Stimulated activated CD4-positive, alpha-beta T cell treated with anti-CD3 and anti-CD28 coated beads, Interleukin-4, amount 100 ng/mL, for 24 hours (primary cell): ENCODE measurements at regions not wholly inside any gene's neighbourhood (a gene's known extent, or its start where the extent isn't known, plus 50 kb on each side); places are given as distances from the start of the nearest gene placed in this dataset.
"Not testable (repeated sequence)": the region's sequence is repeated elsewhere in the genome, so short reads cannot be mapped to it uniquely, and the experiment has no call there.

ENCODE experiments used
- DNase-seq: peaks from one replicate; pipeline ENCODE4 v3.0.0-alpha.2; 2020

DNA sequence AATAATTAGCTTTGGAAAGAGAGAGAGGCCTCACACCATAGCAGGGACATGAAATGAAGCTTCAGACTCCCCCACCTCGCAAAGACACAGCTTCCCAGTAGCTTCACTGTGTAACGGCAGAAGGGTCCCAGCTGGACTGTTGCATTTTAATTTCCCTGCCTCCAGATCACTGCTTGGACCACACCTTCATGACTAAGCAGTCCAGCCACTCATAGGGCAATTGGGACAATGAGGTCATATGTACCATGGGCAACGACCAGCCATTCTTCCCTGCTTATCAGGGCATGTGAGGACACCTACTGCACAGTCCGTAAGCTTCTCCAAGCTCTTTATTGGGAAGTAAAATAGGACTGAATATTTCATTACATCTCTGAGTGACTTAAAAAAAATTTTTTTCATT, 183.0 kb downstream of the MREG start:
- no peak for DNase-seq

DNA sequence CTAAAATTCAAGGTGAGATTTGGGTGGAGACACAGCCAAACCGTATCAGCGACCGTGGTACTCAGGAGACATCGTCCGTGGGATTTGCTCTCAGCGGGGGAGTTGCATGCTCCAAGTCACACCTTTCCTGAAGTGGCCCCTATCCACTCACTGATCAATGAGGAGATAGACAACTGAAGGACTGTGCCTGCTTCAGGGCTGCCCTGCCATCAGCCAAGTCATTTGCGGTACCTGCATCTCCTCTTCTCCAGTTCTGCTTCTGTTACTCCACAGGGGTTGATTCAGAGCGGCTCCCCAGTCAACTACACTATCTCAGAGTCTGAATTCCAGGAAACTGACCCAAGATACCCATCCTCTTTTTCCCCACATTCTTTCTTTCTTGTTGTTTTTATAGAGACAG, 184.1 kb downstream of the MREG start:
- DNase-seq, result no peak

DNA sequence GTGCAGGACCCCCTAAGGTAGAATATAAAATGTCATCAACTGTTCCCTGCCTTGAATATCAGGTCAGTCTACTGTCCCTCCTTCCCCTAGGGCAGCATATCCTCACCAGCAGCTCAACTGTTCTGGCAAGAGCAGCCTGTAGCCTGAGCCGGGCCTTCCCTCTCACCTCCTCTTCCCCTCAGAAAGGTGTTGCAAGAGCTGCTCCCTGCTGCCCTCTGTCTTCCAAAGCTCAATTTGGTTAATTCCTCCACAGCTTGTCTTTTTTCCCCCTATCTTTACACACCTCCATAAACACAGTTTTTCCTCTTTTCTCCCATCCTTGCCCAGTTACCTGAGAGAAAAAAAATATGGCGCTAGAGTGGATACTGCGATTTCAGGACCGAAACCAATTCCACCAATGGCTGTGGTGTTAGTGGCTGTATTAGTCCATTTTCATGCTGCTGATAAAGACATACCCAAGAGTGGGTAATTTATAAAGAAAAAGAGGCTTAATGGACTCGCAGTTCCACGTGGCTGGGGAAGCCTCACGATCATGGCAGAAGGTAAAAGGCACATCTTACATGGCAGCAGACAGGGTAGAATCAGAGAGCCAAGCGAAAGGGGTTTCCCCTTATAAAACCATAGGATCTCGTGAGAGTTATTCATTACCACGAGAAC, 184.7 kb downstream of the MREG start:
- DNase-seq, result peak; percentile 34

DNA sequence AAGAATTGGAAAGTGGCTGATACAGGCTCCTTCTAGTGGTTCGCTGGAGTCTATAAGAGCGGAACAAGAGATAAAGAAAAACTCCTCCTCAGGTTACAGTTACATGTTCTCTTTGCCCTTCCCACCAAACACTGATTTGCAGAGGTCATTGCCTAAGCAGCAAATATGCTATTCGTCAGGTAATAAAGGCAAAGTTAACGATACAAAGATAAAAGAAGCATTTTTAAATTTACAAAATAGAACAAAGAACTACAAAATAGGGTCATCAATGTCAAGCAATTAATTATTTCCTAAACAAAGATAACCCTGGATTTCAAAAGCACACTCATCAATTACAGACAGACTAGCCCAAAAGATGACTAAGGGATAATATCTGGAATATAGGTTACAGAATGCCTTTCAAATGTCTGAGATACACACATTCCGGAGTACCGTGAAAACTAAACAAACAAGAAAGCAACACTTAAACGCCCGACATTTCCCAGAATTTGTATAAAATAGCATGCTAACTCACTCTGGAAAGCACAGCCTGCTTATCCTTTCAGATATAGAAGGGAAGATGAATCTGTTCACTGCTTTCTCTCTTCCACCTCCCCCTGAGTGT, 186.4 kb downstream of the MREG start:
- no peak for DNase-seq

DNA sequence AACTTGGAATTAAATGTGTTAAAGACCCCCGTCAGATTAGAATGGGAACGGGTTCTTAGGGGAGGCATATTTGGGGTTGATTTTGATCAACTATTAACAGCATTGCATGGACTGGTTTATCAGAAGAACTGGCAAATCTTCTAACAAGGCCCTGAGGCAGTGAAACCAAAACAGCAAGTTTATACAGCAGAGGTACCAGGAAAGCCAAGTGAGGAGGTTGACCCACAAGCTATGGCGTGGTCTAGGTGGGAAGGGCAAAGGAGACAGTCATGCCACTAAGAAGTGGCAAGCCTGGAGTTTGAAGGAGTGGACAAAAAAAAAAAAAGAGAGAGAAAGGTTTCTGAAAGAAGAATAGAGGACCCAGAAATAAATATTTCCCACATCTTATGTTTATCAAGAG, 187.0 kb downstream of the MREG start:
- DNase-seq, result no peak

DNA sequence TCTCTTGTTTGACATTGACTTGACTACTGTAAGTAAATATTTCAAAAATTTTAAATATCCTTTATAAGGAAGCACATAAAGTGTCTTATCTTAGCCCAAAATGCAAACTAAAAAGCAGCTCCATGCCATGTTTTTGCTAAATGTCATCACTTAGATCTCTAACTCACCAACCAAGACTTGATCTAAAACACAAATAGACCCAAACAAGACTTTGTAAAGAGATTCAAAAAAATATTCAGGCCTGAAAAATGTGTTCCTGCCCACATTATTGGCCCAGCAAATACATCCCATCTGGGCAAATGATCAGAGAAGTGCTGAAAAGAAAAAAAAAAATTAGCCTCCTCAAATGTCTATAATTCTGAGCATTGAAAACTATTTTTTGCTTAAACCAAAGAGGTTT, 187.6 kb downstream of the MREG start:
- no peak for DNase-seq

DNA sequence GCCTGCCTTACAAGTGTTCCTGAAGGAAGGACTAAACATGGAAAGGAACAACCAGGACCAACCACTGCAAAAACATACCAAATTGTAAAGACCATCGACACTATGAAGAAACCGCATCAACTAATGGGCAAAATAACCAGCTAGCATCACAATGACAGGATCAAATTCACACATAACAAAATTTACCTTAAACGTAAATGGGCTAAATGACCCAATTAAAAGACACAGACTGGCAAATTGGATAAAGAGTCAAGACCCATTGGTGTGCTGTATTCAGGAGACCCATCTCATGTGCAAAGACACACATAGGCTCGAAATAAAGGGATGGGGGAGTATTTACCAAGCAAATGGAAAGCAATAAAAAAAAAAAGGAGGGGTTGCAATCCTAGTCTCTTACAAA, 192.1 kb downstream of the MREG start:
- not testable (repeated sequence) for DNase-seq

DNA sequence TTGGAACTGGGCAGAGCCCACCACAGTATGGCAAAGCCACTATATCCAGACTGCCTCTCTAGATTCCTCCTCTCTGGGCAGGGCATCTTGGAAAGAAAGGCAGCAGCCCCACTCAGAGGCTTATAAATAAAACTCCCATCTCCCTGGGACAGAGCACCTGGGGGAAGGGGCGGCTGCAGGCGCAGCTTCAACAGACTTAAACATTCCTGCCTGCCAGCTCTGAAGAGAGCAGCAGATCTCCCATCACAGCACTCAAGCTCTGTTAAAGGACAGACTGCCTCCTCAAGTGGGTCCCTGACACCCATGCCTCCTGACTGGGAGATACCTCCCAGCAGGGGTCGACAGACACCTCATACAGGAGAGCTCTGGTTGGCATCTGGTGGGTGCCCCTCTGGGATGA, 193.6 kb downstream of the MREG start:
- not testable (repeated sequence) for DNase-seq

DNA sequence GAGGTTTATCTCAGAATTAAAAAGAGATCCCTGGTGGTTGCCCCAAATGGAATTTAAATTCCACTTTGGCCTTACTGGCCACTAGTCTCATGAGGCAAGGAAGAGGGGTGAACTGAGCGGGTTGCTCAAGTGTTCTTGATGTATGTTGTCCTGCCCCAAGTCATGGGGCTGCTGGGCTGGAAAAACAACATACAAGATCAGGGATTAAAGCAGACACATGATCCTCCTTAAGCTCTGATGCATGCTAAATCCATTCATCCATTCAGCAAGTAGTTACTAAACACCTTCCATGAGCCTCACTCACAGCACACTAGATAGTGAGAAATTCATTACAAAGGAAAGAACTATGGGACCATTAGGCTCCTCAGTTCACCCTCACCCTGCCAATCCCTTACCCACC, 196.3 kb downstream of the MREG start:
- DNase-seq, result no peak

DNA sequence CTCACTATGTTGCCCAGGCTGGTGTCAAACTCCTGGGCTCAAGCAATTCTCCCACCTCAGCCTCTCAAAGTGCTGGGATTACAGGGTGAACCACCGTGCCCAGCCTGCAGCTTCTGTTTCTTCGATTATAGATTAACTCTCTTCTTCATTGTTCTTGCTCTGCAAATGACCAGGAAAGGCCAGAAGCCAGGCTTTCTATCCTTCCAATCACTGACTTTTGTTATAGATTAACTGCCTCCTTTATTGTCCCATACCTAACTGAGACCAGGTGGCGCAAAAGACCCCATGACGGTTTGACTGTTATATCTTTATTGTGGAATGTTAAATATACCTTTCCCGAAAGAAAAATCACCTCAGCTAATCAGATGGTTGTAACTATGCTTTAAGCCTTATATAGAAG, 196.9 kb downstream of the MREG start:
- DNase-seq, result no peak

DNA sequence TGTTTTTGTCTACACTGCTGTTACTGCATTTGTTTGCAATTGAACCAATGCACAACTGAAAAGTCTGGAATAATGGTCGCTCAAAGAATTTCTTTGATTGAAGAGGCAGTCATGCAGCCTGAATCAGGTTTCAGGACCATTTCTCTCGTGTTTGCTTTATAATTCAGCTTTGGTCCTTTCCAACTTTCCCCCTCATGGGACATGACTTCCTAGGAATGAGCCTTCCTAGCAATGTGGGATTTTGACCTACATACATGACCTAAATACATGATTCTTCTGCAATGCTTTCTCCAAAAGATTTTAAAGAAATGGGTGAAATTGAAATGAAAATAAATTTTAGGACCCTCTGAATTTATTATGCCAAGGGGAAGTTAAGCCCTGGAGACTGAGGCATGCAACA, 197.4 kb downstream of the MREG start:
- DNase-seq, result no peak

DNA sequence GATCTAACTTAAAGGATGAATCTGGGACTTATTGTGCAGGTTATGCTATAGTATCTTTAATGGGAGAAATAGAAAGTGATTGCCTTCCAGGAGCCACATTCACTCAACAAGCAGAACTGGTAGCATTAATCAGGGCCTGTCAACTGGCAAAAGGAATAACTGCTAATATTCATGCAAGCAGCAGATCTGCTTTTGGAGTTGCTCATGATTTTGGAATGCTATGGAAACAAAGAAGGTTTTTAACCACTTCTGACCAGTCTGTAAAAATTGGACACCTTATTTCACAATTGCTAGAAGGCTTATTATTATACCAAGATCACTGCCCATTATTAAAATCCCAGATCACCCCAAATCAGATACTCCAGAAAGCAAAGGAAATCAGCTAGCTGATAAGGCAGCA, 200.4 kb downstream of the MREG start:
- no peak for DNase-seq

DNA sequence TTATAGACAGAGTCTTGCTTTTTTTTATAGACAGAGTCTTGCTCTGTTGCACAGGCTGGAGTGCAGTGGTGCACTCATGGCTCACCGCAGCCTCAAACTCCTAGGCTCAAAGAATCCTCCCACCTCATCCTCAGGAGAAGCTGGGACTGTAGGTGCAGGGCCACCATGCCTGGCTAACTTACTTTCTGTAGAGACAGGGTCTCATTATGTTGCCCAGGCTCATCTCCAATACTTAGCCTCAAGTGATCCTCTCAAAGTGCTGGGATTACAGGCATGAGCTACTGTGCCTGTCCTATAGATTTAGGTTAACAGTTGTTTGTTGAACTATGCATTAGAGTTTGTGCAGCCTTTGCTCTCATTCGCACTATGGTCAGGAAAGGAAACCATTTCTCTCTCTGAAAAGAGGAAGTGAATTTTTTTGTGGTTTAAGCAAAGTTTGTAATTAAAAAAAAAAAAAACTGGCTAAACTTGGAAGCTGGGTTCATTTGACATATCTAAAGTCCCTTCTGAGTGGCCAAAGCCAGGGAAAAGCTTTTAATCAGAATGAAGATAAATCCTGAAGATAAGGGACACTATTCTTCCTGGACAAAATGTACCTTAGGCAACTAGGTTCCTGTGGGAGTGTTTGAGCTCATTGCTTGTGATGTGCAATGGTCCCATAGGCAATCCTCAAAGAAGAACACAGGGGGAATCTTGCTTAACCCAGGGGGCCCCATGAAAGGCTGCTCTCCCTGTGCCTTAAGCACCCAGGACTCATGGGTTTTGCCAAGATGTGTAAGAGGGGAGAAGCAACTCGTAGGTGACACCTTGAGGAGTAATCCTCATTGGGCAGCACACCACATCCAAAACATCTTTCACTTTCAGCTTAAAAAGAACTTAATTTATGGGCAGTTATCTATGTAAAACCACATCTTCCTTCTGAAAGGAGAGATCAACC, 201.7 kb downstream of the MREG start:
- no peak for DNase-seq

DNA sequence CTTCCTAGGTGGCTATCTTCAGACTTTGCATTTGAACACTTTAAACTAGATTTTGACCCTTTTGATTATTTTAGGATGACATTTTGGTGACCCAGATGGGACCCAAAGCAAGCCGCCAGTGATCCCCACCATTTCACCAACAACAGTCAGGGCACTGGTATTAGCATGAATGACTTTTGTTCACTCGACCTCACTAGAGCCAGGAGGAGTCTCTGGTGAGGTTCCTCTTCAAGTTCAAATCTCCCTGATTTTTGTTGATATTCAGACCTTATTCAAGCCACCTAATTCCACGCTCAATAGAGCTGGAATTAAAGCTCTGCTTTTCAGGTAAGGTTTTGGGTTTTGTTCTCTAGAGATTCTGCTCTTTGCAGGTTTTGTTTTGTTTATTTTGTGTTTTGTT, 202.3 kb downstream of the MREG start:
- DNase-seq, result no peak

DNA sequence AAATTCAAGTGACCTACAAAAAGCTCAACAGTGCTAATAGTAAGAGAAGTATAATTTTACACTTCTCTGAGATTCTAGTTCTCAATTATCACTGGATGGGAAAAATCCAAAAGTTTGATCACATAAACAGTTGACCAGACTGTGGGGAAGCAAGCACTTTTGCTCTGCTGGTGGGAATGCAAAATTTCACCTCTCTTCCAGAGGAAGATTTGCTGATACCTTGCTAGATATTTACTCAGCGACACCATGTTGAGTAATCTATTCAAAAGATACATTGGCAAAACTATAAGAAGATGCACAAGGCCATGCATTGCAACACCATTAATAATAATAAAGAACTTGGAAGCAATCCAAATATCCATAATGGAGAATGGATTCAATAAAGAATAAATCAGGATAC, 204.4 kb downstream of the MREG start:
- no peak for DNase-seq

DNA sequence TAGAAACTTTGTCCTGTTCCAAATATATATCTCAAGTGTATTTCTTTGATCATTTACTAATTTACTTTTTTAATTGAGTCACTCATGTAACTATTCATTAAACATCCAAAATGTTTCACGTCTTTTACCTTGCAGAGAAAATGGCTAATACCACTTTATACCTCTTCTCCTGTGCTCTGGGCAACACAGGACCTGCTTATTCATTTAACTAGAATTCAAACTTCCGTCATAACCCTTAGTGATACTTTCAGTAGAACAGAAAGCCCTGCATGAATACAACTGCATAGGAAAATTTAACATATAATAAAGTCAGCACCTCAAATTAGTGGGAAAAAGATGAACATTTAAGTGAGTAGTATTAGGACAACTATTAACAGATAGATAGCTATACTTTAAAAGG, 205.2 kb downstream of the MREG start:
- no peak for DNase-seq

DNA sequence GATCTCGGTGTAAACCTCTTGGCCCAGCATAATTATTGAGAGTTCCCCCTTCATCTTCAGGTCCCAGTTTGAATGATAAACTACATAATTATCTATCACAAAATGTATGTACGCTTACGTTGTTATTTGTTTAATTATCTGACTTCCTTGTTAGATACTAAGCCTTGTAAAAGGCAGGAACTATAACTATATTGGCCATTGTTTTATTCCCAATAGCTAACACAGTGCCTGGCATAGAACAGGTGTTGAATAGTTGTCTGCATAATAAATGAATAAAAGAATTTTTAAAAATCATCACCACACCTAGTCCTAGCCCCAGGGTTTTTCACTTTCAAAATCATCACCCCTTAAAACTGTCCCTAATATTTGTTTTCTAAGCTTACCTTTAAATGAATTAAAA, 207.9 kb downstream of the MREG start:
- no peak for DNase-seq

DNA sequence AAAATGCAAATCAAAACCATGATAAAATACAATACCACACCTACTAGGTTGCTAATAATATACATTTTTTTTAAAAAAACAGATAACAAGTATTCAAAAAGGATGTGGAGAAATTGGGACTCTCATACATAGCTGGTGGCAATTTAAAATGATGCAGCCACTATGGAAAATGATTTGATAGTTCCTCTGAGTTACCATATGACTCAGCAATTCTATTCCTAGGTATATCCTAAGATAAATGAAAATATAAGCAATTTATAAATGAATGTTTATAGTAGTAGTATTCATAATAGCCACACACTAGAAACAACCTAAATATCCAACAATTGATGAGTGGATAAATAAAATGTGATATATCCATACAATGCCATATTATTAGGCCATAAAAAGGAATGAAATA, 210.2 kb downstream of the MREG start:
- no peak for DNase-seq

DNA sequence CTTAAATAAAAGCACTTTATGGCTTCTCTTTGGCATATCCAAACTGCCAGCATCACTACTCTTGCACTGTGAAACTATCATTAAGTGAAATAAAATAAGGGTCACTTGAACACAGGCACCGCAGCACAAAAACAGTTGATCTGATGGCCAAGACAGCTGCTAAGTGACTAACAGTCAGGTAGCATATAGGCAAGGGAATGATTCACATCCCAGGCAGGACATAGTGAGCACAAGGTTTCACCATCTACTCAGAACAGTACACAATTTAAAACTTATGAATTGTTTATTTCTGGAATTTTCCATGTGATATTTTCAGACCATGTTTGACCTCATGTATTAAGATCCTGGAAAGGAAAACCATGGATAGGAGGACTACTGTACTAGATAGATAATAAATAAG, 214.2 kb downstream of the MREG start:
- no peak for DNase-seq

DNA sequence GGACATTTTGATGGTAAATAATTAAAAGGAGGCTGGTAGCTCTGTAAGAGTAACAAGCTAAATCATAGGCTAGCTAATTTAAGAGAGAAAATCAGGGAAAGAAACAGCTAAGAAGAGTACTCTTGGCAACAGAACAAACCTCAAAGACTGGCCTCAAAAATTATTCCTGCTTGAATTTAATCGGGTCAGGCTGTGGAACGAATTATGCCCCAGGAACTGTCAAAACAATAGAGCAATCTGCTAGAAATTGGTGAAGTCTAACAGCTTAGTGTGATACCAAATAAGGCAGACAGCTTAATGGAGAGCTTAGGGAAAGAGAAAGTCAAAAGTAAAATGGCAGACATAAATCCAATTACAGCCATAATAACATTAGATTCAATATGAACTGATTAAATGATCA, 215.7 kb downstream of the MREG start:
- DNase-seq, result no peak

DNA sequence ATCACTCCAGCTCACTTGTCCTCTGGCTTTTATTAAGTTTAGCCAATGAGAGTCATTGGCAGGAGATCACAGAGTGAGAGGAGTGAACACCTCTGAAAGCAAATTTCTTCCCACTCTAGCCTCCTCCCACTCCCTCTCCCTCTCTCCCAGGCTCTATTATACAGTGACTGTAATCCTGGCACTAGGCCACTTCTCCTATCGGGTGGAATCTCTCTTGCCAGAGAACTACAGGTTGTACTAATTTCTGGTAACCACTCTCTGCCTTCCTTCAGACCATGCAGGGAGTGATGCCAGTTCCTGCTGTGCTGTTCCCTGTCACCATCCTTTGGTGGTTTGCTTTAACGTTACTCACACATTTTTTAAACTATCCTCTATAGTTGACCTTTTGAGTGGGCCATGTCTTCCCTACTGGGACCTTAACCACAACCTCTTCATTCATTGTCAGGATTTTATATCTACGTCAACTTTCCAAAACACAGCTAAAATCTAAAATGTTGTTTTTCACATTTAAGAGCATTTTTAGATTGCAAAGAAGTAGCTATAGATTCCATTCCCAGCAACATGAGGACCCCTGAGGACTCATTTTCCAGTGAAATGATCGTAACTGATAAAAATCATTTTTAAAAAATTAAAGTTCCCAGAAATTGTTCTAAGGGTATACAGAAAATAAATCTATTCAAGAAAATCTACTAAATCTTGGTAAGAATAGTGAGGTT, 217.1 kb downstream of the MREG start:
- no peak for DNase-seq

DNA sequence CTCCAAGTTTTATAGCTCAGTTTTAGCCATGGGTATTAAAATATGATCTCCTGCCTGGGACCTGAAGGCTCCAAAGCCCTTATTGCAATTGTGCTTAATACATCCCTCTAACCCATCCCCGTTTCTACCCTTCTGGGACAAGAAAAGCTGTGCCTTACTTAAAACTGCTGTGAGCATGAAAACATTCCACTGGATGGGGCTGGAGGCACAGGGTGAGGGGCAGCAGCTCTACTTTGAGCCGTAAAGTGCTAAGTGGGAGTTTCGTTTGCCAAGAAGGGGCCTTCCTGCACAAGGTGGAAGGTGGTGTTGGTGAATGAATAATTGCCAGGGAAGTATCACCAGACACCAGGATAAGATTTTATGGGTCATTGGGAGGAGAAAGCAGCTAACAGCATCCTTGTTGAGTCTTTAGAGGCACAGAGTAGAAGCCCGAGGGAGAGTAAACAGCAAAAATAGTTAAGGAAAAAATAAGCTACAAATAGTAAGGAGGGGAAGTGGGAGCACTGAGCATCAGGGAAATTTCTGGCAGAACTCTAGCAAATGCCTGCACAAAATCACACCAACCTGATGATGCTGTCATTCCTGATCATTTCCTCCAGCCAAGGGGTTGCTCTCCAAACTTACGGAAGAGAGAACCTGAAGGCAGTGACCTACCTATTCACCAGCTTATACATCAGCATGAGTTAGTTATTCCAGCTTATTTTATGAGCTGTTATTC, 218.4 kb downstream of the MREG start:
- DNase-seq, result no peak
